HCT116 (cell line): ENCODE measurements at regions not wholly inside any gene's neighbourhood (a gene's known extent, or its start where the extent isn't known, plus 50 kb on each side); places are given as distances from the start of the nearest gene placed in this dataset.

Experiments
- ATF3 ChIP-seq: IDR thresholded peaks from 2 replicates; pipeline ENCODE4 v1.6.1; 2012
- CTCF ChIP-seq, 3 experiments: fragments of 200-600 bp in 1 of 3; sonication (generic) in 1 of 3; IDR thresholded peaks in 2 of 3; conservative IDR thresholded peaks in 1 of 3; 2 replicates each; pipeline ENCODE4 v1.5.1; 2012 to 2017; ENCODE audit warnings: low read depth in 2 of 3, low read length in 2 of 3, antibody characterized with exemption in 1 of 3, borderline replicate concordance in 1 of 3, control low read depth in 1 of 3, mild to moderate bottlenecking in 1 of 3, mixed read lengths in 1 of 3, mixed run types in 1 of 3, moderate library complexity in 1 of 3; ENCODE audit not compliant: insufficient read depth in 1 of 3
- JUND ChIP-seq: IDR thresholded peaks from 2 replicates; pipeline ENCODE4 v1.6.1; 2012
- POLR2A ChIP-seq: IDR thresholded peaks from 2 replicates; pipeline ENCODE4 v1.7.0; 2011; ENCODE audit warnings: borderline replicate concordance; ENCODE audit not compliant: insufficient read depth, insufficient read length; ENCODE audit errors: extremely low read depth
- RAD21 ChIP-seq: IDR thresholded peaks from 2 replicates; pipeline ENCODE4 v1.6.1; 2012; ENCODE audit warnings: low read depth, mild to moderate bottlenecking
- TCF7L2 ChIP-seq: IDR thresholded peaks from 2 replicates; pipeline ENCODE4 v1.7.0; 2011; ENCODE audit warnings: borderline replicate concordance, inconsistent platforms; ENCODE audit not compliant: insufficient read depth, insufficient read length; ENCODE audit errors: extremely low read depth
- YY1 ChIP-seq: IDR thresholded peaks from 2 replicates; pipeline ENCODE4 v1.6.1; 2011; ENCODE audit warnings: low read length, low read depth, moderate library complexity, mild to moderate bottlenecking; ENCODE audit not compliant: insufficient replicate concordance; ENCODE audit errors: extremely low read depth
- ZFX ChIP-seq: fragments of 450-650 bp; IDR thresholded peaks from 2 replicates; pipeline ENCODE4 v1.6.1; 2017

DNA sequence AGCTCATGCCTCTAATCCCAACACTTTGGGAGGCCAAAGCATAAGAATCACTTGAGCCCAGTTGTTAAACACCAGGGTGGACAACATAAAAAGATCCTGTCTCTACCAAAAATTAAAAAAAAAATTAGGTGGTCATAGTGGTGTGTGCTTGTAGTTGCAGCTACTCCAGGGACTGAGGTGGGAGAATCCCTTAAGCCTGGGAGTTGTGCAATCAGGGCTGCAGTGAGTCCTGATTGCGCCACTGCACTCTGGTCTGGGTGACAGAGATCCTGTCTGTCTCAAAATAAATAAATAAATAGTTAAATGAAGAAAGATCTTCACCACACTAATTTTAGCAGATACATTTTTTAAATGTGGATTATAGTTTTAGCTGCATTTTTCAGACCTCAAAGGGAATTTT is 433.2 kb downstream of the MAT2B start:
- TF ChIP-seq TCF7L2, result no peak
- no peak for TF ChIP-seq YY1
- no peak for TF ChIP-seq ATF3
- no peak for TF ChIP-seq JUND
- TF ChIP-seq ZFX, result no peak
- no peak for TF ChIP-seq CTCF (IDR thresholded peaks at IDR 0.05 in 2 of 3, conservative IDR thresholded peaks at IDR 0.05 in 1 of 3; ENCODE audit: borderline replicate concordance in 1 of 3, insufficient read depth in 1 of 3, low read depth in 2 of 3, low read length in 2 of 3)
- TF ChIP-seq POLR2A, result no peak
- TF ChIP-seq RAD21, result no peak
